ENCODE measurements at regions not wholly inside any gene's neighbourhood (a gene's known extent, or its start where the extent isn't known, plus 50 kb on each side); places are given as distances from the start of the nearest gene placed in this dataset.

GRCh38 chr20:56941101-56941686 is 312.1 kb downstream of the TFAP2C start:
- TF ChIP-seq EZH2 (IDR thresholded peaks at IDR 0.05; ENCODE audit: borderline replicate concordance, low read depth, low read length, poor library complexity, severe bottlenecking) (no peak), CTCF (conservative IDR thresholded peaks at IDR 0.05; ENCODE audit: low read depth, low read length) (no peak)
- POLR2A ChIA-PET (ENCODE audit: low non-redundant PET) = no interaction called here
- DNase-seq (ENCODE audit: low spot score) = no peak
- CTCF ChIA-PET = no interaction called here
- BruUV-seq (replicated peaks) = no TSS peak
- Histone ChIP-seq H3K36me3 (ENCODE audit: insufficient read depth, low read length, poor library complexity, severe bottlenecking) (no peaks in the 10 kb centered on the region), H3K9me3 (ENCODE audit: low read depth, low read length, poor library complexity, severe bottlenecking) (no peaks in the 10 kb centered on the region), H3K27me3 (replicated peaks; ENCODE audit: insufficient read depth, low read depth, low read length, poor library complexity) (peaks cover 51% of the 10 kb centered on the region), H3K4me1 (ENCODE audit: insufficient read depth, low read length, poor library complexity, severe bottlenecking) (no peaks in the 10 kb centered on the region), H3K4me3 (ENCODE audit: low read depth, low read length, poor library complexity, severe bottlenecking) (no peak overlapping the region), H3K27ac (ENCODE audit: low read depth, low read length, poor library complexity, severe bottlenecking) (no peak overlapping the region)
- intact Hi-C loops (cut with micrococcal nuclease; ENCODE audit: unreplicated experiment) = no loop called here

- no peak for DNase-seq (ENCODE audit: low spot score)
- POLR2A ChIA-PET (ENCODE audit: low non-redundant PET) = no interaction called here
- no peaks in the 10 kb centered on the region for H3K4me1 ChIP-seq (ENCODE audit: insufficient read depth, low read length, poor library complexity, severe bottlenecking)
- no peaks in the 10 kb centered on the region for H3K9me3 ChIP-seq (ENCODE audit: low read depth, low read length, poor library complexity, severe bottlenecking)
- H3K27me3 ChIP-seq (replicated peaks; ENCODE audit: insufficient read depth, low read depth, low read length, poor library complexity) = peaks cover 62% of the 10 kb centered on the region
- TF ChIP-seq CTCF (conservative IDR thresholded peaks at IDR 0.05; ENCODE audit: low read depth, low read length) = no peak
- TF ChIP-seq EZH2 (IDR thresholded peaks at IDR 0.05; ENCODE audit: borderline replicate concordance, low read depth, low read length, poor library complexity, severe bottlenecking) = no peak
- BruUV-seq (replicated peaks) = no TSS peak
- CTCF ChIA-PET = no interaction called here
- intact Hi-C loops (cut with micrococcal nuclease; ENCODE audit: unreplicated experiment) = no loop called here
- no peaks in the 10 kb centered on the region for H3K36me3 ChIP-seq (ENCODE audit: insufficient read depth, low read length, poor library complexity, severe bottlenecking)
- no peak overlapping the region for H3K4me3 ChIP-seq (ENCODE audit: low read depth, low read length, poor library complexity, severe bottlenecking)
- no peak overlapping the region for H3K27ac ChIP-seq (ENCODE audit: low read depth, low read length, poor library complexity, severe bottlenecking)
Measured at GRCh38 chr20:56943946-56944945, 315.1 kb downstream of the TFAP2C start.

- Histone ChIP-seq H3K4me3 (ENCODE audit: low read depth, low read length, poor library complexity, severe bottlenecking) (no peak overlapping the region), H3K27me3 (replicated peaks; ENCODE audit: insufficient read depth, low read depth, low read length, poor library complexity) (peaks cover 67% of the 10 kb centered on the region), H3K9me3 (ENCODE audit: low read depth, low read length, poor library complexity, severe bottlenecking) (no peaks in the 10 kb centered on the region), H3K27ac (ENCODE audit: low read depth, low read length, poor library complexity, severe bottlenecking) (no peak overlapping the region), H3K36me3 (ENCODE audit: insufficient read depth, low read length, poor library complexity, severe bottlenecking) (no peaks in the 10 kb centered on the region), H3K4me1 (ENCODE audit: insufficient read depth, low read length, poor library complexity, severe bottlenecking) (no peaks in the 10 kb centered on the region)
- intact Hi-C loops (cut with micrococcal nuclease; ENCODE audit: unreplicated experiment) = no loop called here
- TF ChIP-seq EZH2 (IDR thresholded peaks at IDR 0.05; ENCODE audit: borderline replicate concordance, low read depth, low read length, poor library complexity, severe bottlenecking) = no peak
- no peak for TF ChIP-seq CTCF (conservative IDR thresholded peaks at IDR 0.05; ENCODE audit: low read depth, low read length)
- no peak for DNase-seq (ENCODE audit: low spot score)
- POLR2A ChIA-PET (ENCODE audit: low non-redundant PET) = no interaction called here
- CTCF ChIA-PET = no interaction called here
- no TSS peak for BruUV-seq (replicated peaks)
Measured at GRCh38 chr20:56945057-56945456, 316.0 kb downstream of the TFAP2C start.
